RWPE1 (cell line): ENCODE measurements at regions not wholly inside any gene's neighbourhood (a gene's known extent, or its start where the extent isn't known, plus 50 kb on each side); places are given as distances from the start of the nearest gene placed in this dataset.

Experiments
- CTCF ChIA-PET: fragments of 350-600 bp; sonication (Branson Sonifier 250); formaldehyde crosslinking; extraction: SDS; loops from one replicate; lab custom pipeline; 2021; lab: Yijun Ruan, JAX
- POLR2A ChIA-PET: fragments of 400-600 bp; formaldehyde crosslinking; extraction: SDS; loops from one replicate; lab custom pipeline; 2020; ENCODE audit warnings: antibody characterized with exemption; ENCODE audit not compliant: low non-redundant PET; lab: Yijun Ruan, JAX
- DNase-seq: peaks from one replicate; pipeline ENCODE4 v3.0.0; 2012; ENCODE audit warnings: low spot score
- H3K27ac ChIP-seq: fragments of 450-650 bp; 2 replicates; pipeline ENCODE4 v1.5.1; 2017
- TF ChIP-seq, protein P1 (sequence below): fragments of 450-650 bp; conservative IDR thresholded peaks from 2 replicates; pipeline ENCODE4 v1.5.1; 2017; ENCODE audit warnings: low read depth, mild to moderate bottlenecking

DNA sequence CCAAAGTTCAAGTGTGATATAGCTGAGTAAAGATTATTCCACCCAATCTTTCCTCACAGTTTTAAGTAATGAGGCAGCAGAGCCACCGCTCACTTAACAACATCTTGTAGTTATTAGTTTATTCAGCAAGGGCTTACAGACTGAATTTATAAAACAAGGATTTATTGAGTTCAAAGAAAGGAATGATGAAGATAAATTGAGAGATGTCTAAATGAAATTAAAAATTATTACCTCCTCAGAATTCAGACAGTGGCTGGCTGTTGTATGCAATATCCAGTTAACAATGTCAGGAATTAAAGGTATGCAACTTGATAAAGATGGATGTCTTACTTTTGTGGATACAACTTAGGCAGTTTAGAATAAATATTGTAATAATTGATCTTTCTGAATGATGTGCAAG lies 927.3 kb upstream of the CDH2 start:
- ChIA-PET POLR2A (no interaction called here), CTCF (no interaction called here)

DNA sequence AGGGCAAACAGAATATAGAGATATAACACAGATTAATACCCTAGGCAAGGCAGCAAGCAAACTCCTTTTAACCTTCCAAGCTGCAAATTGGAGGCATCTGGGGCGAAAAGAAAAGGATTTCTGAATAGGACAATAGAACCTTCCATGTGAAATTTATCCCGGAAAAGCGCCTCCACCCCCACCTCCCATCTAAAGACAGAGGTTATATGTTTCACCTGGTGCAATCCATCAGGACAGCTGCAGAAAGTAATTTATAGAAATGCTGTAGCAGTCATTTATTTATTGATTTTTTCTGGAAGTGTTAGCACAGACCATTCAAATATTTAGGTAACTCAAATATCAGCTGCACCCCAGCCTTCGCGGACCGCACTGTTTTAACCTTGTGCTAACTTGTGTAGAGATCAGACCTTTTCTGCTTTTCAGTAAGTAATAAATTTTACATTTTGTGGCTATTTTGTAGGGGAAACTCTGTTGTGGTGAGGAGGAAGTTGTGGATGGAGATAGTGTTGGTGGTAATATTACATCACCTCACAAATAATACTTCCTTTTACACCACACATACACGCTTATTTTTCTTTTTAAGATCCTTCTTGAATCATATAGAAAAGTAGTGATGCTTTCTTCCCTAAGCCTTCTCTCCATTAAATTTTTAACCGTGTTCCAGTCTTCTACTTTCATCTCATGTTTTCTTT lies 919.3 kb upstream of the CDH2 start:
- TF ChIP-seq, protein P1, sequence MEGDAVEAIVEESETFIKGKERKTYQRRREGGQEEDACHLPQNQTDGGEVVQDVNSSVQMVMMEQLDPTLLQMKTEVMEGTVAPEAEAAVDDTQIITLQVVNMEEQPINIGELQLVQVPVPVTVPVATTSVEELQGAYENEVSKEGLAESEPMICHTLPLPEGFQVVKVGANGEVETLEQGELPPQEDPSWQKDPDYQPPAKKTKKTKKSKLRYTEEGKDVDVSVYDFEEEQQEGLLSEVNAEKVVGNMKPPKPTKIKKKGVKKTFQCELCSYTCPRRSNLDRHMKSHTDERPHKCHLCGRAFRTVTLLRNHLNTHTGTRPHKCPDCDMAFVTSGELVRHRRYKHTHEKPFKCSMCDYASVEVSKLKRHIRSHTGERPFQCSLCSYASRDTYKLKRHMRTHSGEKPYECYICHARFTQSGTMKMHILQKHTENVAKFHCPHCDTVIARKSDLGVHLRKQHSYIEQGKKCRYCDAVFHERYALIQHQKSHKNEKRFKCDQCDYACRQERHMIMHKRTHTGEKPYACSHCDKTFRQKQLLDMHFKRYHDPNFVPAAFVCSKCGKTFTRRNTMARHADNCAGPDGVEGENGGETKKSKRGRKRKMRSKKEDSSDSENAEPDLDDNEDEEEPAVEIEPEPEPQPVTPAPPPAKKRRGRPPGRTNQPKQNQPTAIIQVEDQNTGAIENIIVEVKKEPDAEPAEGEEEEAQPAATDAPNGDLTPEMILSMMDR: no peak
- H3K27ac ChIP-seq: no peak overlapping the region
- POLR2A ChIA-PET: no interaction called here
- CTCF ChIA-PET: no interaction called here
- no peak for DNase-seq

More for the DNA sequence above, 927.3 kb upstream of the CDH2 start:
- H3K27ac ChIP-seq: no peak overlapping the region
- TF ChIP-seq, protein P1: no peak
- DNase-seq: no peak

DNA sequence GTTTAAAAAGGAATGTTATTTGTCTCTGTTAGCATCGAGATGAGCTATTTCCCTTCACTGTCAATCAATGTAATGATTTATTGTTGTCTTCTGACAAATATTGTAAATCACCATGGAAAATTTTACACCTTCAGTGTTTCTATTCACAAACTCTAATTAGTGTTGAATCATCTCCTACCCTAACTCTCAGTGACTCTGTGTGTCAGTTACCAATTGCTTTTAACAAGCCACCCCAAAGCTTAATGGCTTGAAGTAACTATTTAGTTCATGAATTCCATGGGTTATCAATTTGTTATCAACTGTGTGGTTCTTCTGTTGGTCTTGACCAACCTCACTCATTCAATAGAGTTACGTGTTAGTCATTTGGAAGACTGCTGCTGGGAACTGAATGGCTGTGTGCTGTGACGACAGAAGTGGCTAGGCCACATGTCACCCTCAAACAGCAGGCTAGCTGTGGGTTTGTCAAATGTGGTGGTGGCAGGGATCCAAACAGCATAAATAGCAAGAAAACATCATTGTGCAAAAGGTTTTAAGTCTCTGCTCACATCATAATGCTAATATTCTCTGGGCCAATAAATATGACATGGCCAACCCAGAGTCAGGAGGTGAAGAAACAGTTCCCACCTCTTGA lies 910.8 kb upstream of the CDH2 start:
- no peak for DNase-seq
- TF ChIP-seq, protein P1: no peak
- H3K27ac ChIP-seq: no peak overlapping the region
- CTCF ChIA-PET: no interaction called here
- POLR2A ChIA-PET: no interaction called here

DNA sequence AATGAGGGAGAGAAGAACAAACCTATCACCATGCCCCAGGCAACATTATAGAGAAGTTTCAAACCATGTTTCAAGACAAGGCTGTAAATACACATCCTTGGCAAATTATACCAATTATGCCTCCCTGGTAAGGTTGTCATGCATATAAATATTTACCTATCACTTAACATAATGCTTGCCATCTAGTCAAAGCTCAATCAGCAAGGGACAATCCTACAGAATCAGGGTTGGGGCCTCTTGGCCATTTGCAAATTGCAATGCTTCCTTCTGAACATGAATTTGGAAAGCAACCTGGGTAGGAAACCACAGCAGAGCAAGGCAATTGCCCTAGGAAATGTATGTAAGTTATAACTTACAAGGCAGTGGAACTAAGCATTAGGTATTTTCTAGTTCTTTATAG lies 907.2 kb upstream of the CDH2 start:
- TF ChIP-seq, protein P1: no peak
- no peak for DNase-seq
- no peak overlapping the region for H3K27ac ChIP-seq
- ChIA-PET POLR2A (no interaction called here), CTCF (no interaction called here)

DNA sequence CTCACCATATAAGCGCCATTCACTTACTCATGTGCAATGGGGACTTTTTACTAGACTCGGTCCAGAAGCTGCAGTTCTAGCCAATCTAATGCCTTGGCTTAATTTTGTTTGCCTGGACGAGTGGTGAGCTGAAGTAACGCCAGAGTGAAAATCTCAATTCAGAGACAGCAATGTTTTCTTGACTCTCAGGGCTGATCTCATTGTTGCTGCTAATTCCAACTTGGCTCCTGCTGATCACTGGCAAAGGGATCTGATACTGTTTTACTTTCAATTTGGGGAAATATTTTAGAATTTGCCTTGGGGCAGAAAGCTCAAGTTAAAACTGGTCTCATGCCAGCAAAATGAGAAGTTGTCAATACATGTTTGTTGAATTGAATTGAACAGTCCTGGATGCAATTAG lies 906.6 kb upstream of the CDH2 start:
- POLR2A ChIA-PET: no interaction called here
- CTCF ChIA-PET: no interaction called here
- DNase-seq: no peak
- H3K27ac ChIP-seq: no peak overlapping the region
- TF ChIP-seq, protein P1: no peak

DNA sequence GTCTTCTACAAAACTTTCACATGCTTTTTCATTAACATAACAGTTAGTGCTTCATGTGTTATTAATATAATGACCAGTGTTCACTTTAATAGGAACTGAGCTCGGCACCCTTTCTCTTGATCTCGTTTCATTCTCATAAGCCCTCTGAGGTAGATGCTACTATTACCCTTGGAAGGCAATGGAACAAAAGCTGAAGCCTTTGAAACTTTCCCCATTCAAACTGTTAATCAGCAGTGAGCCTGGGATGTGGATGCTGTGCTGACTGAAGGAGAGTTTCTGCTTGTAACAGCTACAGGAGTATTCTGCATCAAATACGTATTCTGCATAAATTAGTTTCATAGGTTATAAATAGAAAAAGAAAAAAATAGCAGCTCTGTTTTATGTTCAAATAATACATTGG lies 904.0 kb upstream of the CDH2 start:
- no peak for DNase-seq
- ChIA-PET CTCF (no interaction called here), POLR2A (interaction anchor here (0.6 kb wide), 1 partner anchor 249 kb away, joined by 3 read pairs; no protein-coding TSS in a partner anchor)
- TF ChIP-seq, protein P1: no peak
- H3K27ac ChIP-seq: no peak overlapping the region
